GM12892 (cell line): ENCODE measurements at regions not wholly inside any gene's neighbourhood (a gene's known extent, or its start where the extent isn't known, plus 50 kb on each side); places are given as distances from the start of the nearest gene placed in this dataset.

Experiments used
- POLR2AphosphoS5 ChIP-seq: IDR thresholded peaks from 2 replicates; pipeline ENCODE4 v1.6.1; 2011; ENCODE audit warnings: low read depth, low read length, control low read depth
- TAF1 ChIP-seq: IDR thresholded peaks from 2 replicates; pipeline ENCODE4 v1.6.1; 2011; ENCODE audit warnings: low read depth, mild to moderate bottlenecking, control low read depth, low read length, borderline replicate concordance

DNA sequence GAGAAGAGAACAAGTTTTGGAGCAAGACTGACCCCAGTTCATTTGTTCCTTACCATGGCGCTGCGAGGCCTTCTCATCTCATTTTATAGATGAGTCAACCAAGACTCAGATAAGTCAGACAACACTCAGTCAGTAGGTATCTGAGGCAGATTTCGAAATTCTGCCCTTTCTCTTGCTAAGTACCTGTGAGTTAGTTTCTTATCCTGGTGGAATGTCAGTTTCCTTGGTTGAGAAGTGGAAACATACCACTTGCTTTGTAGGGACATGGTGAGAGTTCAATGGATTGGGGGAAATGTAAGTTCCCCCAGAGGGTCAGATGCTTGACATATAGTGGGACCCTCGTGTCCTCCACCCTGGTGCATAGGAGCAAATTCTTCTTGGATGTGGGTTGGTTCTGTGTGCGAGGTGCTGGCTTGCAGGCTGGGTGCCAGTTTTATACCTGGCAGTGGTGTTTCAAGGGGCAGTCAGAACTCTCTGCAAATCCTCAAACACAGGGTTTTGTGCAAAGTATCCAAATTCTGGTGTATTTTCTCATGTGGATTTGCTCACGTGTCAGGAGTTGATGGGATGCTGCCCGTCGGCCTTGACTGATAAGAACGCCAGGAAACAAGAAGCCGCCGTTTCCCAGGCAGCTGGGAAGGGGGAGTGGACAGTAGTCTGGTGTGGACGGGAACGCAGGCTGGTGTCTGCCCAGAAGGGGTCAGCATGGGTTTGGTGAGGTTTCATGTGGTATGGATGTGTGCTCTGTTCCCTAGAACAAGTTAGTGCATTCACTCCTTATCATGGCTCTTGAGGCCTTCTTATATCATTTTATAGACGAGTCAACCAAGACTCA, 61.1 kb upstream of the CIBAR2 start:
- no peak for TF ChIP-seq POLR2AphosphoS5
- TF ChIP-seq TAF1: no peak
